PC-9 (cell line): ENCODE measurements at regions not wholly inside any gene's neighbourhood (a gene's known extent, or its start where the extent isn't known, plus 50 kb on each side); places are given as distances from the start of the nearest gene placed in this dataset.

Experiments
- CTCF ChIP-seq: fragments of 200-600 bp; sonication (generic); conservative IDR thresholded peaks from 2 replicates; pipeline ENCODE4 v1.6.1; 2017; ENCODE audit warnings: mixed run types, antibody characterized with exemption, mild to moderate bottlenecking, moderate library complexity
- EZH2 ChIP-seq: fragments of 200-600 bp; sonication (generic); IDR thresholded peaks from 2 replicates; pipeline ENCODE4 v1.8.0; 2017; ENCODE audit warnings: antibody characterized with exemption, low read depth

GRCh38 chr5:166088389-166089039, 2202.9 kb upstream of the WWC1 start:
- no peak for TF ChIP-seq CTCF
- no peak for TF ChIP-seq EZH2
